HUES6 (cell line): ENCODE measurements at regions not wholly inside any gene's neighbourhood (a gene's known extent, or its start where the extent isn't known, plus 50 kb on each side); places are given as distances from the start of the nearest gene placed in this dataset.

ENCODE experiments used
- H3K27ac ChIP-seq: 2 replicates; pipeline ENCODE4 v1.7.0; 2013; ENCODE audit warnings: low read depth, mild to moderate bottlenecking, low read length, inconsistent platforms
- H3K27me3 ChIP-seq: 2 replicates; pipeline ENCODE4 v1.6.1; 2013; ENCODE audit warnings: low read length; ENCODE audit not compliant: control insufficient read depth, insufficient read depth
- H3K36me3 ChIP-seq: 2 replicates; pipeline ENCODE4 v1.6.1; 2013; ENCODE audit warnings: low read length; ENCODE audit not compliant: control insufficient read depth, insufficient read depth
- H3K4me1 ChIP-seq: 2 replicates; pipeline ENCODE4 v1.6.1; 2013; ENCODE audit warnings: low read length; ENCODE audit not compliant: control insufficient read depth, insufficient read depth
- H3K4me3 ChIP-seq: 2 replicates; pipeline ENCODE4 v1.5.1; 2013; ENCODE audit warnings: low read depth, low read length
- H3K9ac ChIP-seq: one replicate; pipeline ENCODE4 v1.6.1; 2013; ENCODE audit warnings: mild to moderate bottlenecking, low read length
- H3K9me3 ChIP-seq: 2 replicates; pipeline ENCODE4 v1.6.1; 2013; ENCODE audit warnings: low read depth, low read length; ENCODE audit not compliant: control insufficient read depth, insufficient read depth

- no peaks in the 10 kb centered on the region for H3K4me1 ChIP-seq
- H3K9ac ChIP-seq = no peak overlapping the region
- no peak overlapping the region for H3K4me3 ChIP-seq
- H3K27me3 ChIP-seq = no peaks in the 10 kb centered on the region
- H3K9me3 ChIP-seq = no peaks in the 10 kb centered on the region
- no peaks in the 10 kb centered on the region for H3K36me3 ChIP-seq
- H3K27ac ChIP-seq = no peak overlapping the region
Observed at GRCh38 chr2:217379807-217380206, 519.9 kb upstream of the TNP1 start.

GRCh38 chr2:217372794-217373193 lies 512.9 kb upstream of the TNP1 start:
- Histone ChIP-seq H3K4me1 (no peaks in the 10 kb centered on the region), H3K27me3 (no peaks in the 10 kb centered on the region; the same call in 1 of the 2 replicates), H3K27ac (no peak overlapping the region), H3K4me3 (no peak overlapping the region), H3K9me3 (no peaks in the 10 kb centered on the region), H3K36me3 (no peaks in the 10 kb centered on the region), H3K9ac (no peak overlapping the region)

DNA sequence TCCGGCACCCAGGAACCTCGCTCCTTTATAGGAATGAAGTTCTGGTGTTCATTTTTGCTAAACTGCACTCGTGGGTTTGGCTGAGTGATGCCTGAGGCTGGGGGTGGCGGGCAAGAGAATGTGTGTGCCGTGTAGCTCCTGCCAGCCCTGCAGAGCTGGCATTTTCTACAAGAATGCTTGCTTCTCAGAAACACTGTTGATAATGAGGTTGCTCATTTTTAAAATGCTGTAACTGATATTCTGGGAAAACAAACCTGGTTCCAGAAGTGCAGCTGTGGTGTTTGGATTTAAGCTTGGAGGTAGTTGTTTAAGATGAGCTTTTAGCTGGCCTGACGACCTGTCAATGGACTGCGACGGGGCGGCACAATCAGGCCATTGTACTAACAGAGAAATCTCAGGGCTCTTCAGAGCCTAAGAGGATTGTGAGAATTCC lies 511.9 kb upstream of the TNP1 start:
- no peaks in the 10 kb centered on the region; the same call in 1 of the 2 replicates for H3K27me3 ChIP-seq
- H3K4me1 ChIP-seq = peaks cover 5% of the 10 kb centered on the region; the same call in 1 of the 2 replicates
- no peak overlapping the region for H3K4me3 ChIP-seq
- H3K36me3 ChIP-seq = no peaks in the 10 kb centered on the region
- no peaks in the 10 kb centered on the region for H3K9me3 ChIP-seq
- H3K27ac ChIP-seq = no peak overlapping the region
- no peak overlapping the region for H3K9ac ChIP-seq

- H3K4me1 ChIP-seq = peaks cover 12% of the 10 kb centered on the region; the same call in 1 of the 2 replicates
- H3K27ac ChIP-seq = no peak overlapping the region
- no peak overlapping the region for H3K9ac ChIP-seq
Observed at GRCh38 chr2:217370391-217370790, 510.5 kb upstream of the TNP1 start.

GRCh38 chr2:217367464-217367863 lies 507.6 kb upstream of the TNP1 start:
- Histone ChIP-seq H3K4me1 (peaks cover 12% of the 10 kb centered on the region; the same call in 1 of the 2 replicates), H3K36me3 (no peaks in the 10 kb centered on the region), H3K4me3 (no peak overlapping the region), H3K9ac (no peak overlapping the region), H3K9me3 (no peaks in the 10 kb centered on the region), H3K27me3 (peaks cover 4% of the 10 kb centered on the region; the same call in 1 of the 2 replicates), H3K27ac (no peak overlapping the region)

More at GRCh38 chr2:217370391-217370790, 510.5 kb upstream of the TNP1 start:
- Histone ChIP-seq H3K36me3 (no peaks in the 10 kb centered on the region), H3K4me3 (no peak overlapping the region), H3K9me3 (no peaks in the 10 kb centered on the region), H3K27me3 (no peaks in the 10 kb centered on the region; the same call in 1 of the 2 replicates)

- H3K4me1 ChIP-seq = peaks cover 12% of the 10 kb centered on the region; the same call in 1 of the 2 replicates
- no peak overlapping the region for H3K27ac ChIP-seq
- no peak overlapping the region for H3K4me3 ChIP-seq
- H3K9ac ChIP-seq = no peak overlapping the region
- no peaks in the 10 kb centered on the region for H3K9me3 ChIP-seq
- H3K36me3 ChIP-seq = no peaks in the 10 kb centered on the region
- peaks cover 4% of the 10 kb centered on the region; the same call in 1 of the 2 replicates for H3K27me3 ChIP-seq
Observed at GRCh38 chr2:217366966-217367365, 507.1 kb upstream of the TNP1 start.

GRCh38 chr2:217366266-217366895 lies 506.5 kb upstream of the TNP1 start:
- H3K9me3 ChIP-seq = no peaks in the 10 kb centered on the region
- H3K36me3 ChIP-seq = no peaks in the 10 kb centered on the region
- no peak overlapping the region for H3K9ac ChIP-seq
- H3K27ac ChIP-seq = no peak overlapping the region
- peaks cover 4% of the 10 kb centered on the region; the same call in 1 of the 2 replicates for H3K27me3 ChIP-seq
- H3K4me1 ChIP-seq = peaks cover 12% of the 10 kb centered on the region; the same call in 1 of the 2 replicates
- no peak overlapping the region for H3K4me3 ChIP-seq

GRCh38 chr2:217365656-217366055 lies 505.8 kb upstream of the TNP1 start:
- no peak overlapping the region for H3K27ac ChIP-seq
- H3K27me3 ChIP-seq = peaks cover 4% of the 10 kb centered on the region; the same call in 1 of the 2 replicates
- H3K9ac ChIP-seq = no peak overlapping the region
- H3K36me3 ChIP-seq = no peaks in the 10 kb centered on the region
- H3K4me1 ChIP-seq = peaks cover 12% of the 10 kb centered on the region; the same call in 1 of the 2 replicates
- no peaks in the 10 kb centered on the region for H3K9me3 ChIP-seq
- no peak overlapping the region for H3K4me3 ChIP-seq

DNA sequence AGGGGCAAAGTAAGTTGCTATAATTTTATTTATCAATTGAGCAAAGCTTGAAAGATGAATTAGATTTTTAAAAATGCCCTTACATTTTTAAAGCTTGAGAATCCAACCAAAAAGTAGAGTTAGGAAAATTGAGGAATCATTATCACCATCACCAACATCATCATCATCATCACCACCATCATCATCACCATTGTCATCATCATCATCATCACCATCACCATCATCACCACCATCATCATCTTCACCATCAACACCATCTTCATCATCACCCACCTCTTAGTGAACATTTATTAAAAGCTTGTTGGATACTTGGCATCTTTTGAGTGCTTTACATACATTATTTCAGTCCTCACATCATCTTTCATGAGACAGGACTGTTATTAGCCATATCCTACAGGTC lies 504.4 kb upstream of the TNP1 start:
- H3K4me3 ChIP-seq = no peak overlapping the region
- H3K9ac ChIP-seq = no peak overlapping the region
- H3K27me3 ChIP-seq = peaks cover 4% of the 10 kb centered on the region; the same call in 1 of the 2 replicates
- no peaks in the 10 kb centered on the region for H3K36me3 ChIP-seq
- H3K9me3 ChIP-seq = no peaks in the 10 kb centered on the region
- peaks cover 12% of the 10 kb centered on the region; the same call in 1 of the 2 replicates for H3K4me1 ChIP-seq
- H3K27ac ChIP-seq = no peak overlapping the region

DNA sequence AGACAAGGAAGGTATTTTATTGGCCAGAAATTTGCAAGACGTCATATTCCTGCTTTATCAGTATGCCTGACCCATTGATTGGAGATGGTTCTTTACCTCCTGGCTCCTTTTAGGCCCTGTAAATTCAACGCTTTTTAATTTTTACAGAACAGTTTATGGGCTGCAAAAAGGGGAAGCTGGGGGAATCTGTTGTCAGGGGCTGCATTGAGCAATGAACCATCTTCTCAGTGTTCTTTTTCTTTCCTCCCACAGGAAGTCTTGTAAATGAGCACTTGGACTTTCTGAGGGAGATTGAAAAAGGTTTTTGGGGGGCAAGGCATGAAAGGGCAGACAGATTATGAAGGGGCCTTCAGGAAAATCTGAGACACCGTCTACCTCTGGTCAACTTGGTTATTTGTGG lies 503.6 kb upstream of the TNP1 start:
- peaks cover 12% of the 10 kb centered on the region; the same call in 1 of the 2 replicates for H3K4me1 ChIP-seq
- no peak overlapping the region for H3K27ac ChIP-seq
- H3K4me3 ChIP-seq = no peak overlapping the region
- peaks cover 4% of the 10 kb centered on the region; the same call in 1 of the 2 replicates for H3K27me3 ChIP-seq
- no peaks in the 10 kb centered on the region for H3K9me3 ChIP-seq
- H3K9ac ChIP-seq = no peak overlapping the region
- H3K36me3 ChIP-seq = no peaks in the 10 kb centered on the region

- H3K4me1 ChIP-seq = peaks cover 12% of the 10 kb centered on the region; the same call in 1 of the 2 replicates
- no peaks in the 10 kb centered on the region for H3K9me3 ChIP-seq
- H3K4me3 ChIP-seq = no peak overlapping the region
- H3K9ac ChIP-seq = no peak overlapping the region
- H3K36me3 ChIP-seq = no peaks in the 10 kb centered on the region
- H3K27me3 ChIP-seq = peaks cover 4% of the 10 kb centered on the region; the same call in 1 of the 2 replicates
- no peak overlapping the region for H3K27ac ChIP-seq
Observed at GRCh38 chr2:217362710-217363109, 502.8 kb upstream of the TNP1 start.
